HCT116 (cell line): ENCODE measurements at regions not wholly inside any gene's neighbourhood (a gene's known extent, or its start where the extent isn't known, plus 50 kb on each side); places are given as distances from the start of the nearest gene placed in this dataset.

Source experiments
- ATAC-seq: fragments of 200-7000 bp; cut with Tn5 transposase; 2 replicates; pipeline ENCODE4 v1.9.1; 2020; ENCODE audit warnings: mild to moderate bottlenecking, moderate library complexity
- BruUV-seq: library from RNA; stranded (reverse); fragments of 400-500 nt; replicated peaks from 2 replicates; lab custom pipeline; 2021; lab: Mats Ljungman, UMichigan
- CTCF ChIA-PET: fragments of 300-600 bp; sonication (Branson Sonifier 250); formaldehyde crosslinking; loops from one replicate; lab custom pipeline; 2021; ENCODE audit warnings: antibody characterized with exemption; lab: Charles Lee
- POLR2A ChIA-PET: fragments of 300-600, 350-600 bp; sonication (Branson Sonifier 250); formaldehyde crosslinking; loops from one replicate; lab custom pipeline; 2021; ENCODE audit warnings: antibody characterized with exemption; lab: Charles Lee
- RAD21 ChIA-PET, 2 experiments: fragments of 300-600 bp; sonication (Branson Sonifier 250); formaldehyde crosslinking; loops; one replicate each; lab custom pipeline; 2023; ENCODE audit warnings: low total read pairs in 2 of 2; ENCODE audit not compliant: uncharacterized antibody in 2 of 2, unreplicated experiment in 2 of 2, low non-redundant PET in 1 of 2; lab: Charles Lee
- DNase-seq: peaks from one replicate; pipeline ENCODE4 v3.0.0-alpha.2; 2010; ENCODE audit warnings: low read depth, low spot score
- H2AFZ ChIP-seq: fragments of 200-600 bp; shearing (Covaris generic), sonication (generic); 2 replicates; pipeline ENCODE4 v1.6.1; 2017; ENCODE audit warnings: low read depth, mixed run types, mixed read lengths, antibody characterized with exemption, low read length; ENCODE audit not compliant: poor library complexity, severe bottlenecking
- H3K27ac ChIP-seq: 2 replicates; pipeline ENCODE4 v1.5.1; 2012; ENCODE audit warnings: low read depth, low read length
- H3K27me3 ChIP-seq: fragments of 200-600 bp; sonication (generic); 2 replicates; pipeline ENCODE4 v1.6.1; 2016; ENCODE audit warnings: mixed run types, low read length, mixed read lengths; ENCODE audit not compliant: insufficient read depth
- H3K36me3 ChIP-seq, 2 experiments: fragments of 200-500 bp in 1 of 2; fragments of 200-600 bp in 1 of 2; sonication (Bioruptor generic) in 1 of 2; sonication (generic) in 1 of 2; 2 replicates each; pipeline versions ENCODE4 v1.5.1 to v1.6.1; 2014 to 2016; ENCODE audit warnings: low read length in 2 of 2, inconsistent platforms in 1 of 2, mixed read lengths in 1 of 2, mixed run types in 1 of 2; ENCODE audit not compliant: insufficient read depth in 2 of 2, control insufficient read depth in 1 of 2
- H3K4me1 ChIP-seq, 2 experiments: fragments of 200-600 bp in 1 of 2; sonication (generic) in 1 of 2; 2 replicates each; pipeline versions ENCODE4 v1.5.1 to v1.6.1; 2012 to 2017; ENCODE audit warnings: low read length in 2 of 2, inconsistent platforms in 1 of 2, mild to moderate bottlenecking in 1 of 2, mixed read lengths in 1 of 2, mixed run types in 1 of 2, moderate library complexity in 1 of 2; ENCODE audit not compliant: insufficient read depth in 2 of 2, control insufficient read depth in 1 of 2
- H3K4me2 ChIP-seq: fragments of 200-600 bp; sonication (generic); 2 replicates; pipeline ENCODE4 v1.6.1; 2017; ENCODE audit warnings: mixed run types, low read length, mixed read lengths
- H3K4me3 ChIP-seq, 2 experiments: fragments of 200-600 bp in 1 of 2; sonication (generic) in 1 of 2; replicated peaks in 1 of 2; 2 replicates each; pipeline ENCODE4 v1.5.1; 2011 to 2016; ENCODE audit warnings: low read length in 2 of 2, control low read depth in 1 of 2, low read depth in 1 of 2, mild to moderate bottlenecking in 1 of 2, mixed read lengths in 1 of 2, mixed run types in 1 of 2
- H3K79me2 ChIP-seq: fragments of 200-600 bp; sonication (generic); 2 replicates; pipeline ENCODE4 v1.6.1; 2017; ENCODE audit warnings: mild to moderate bottlenecking, mixed run types, low read length, moderate library complexity, mixed read lengths; ENCODE audit not compliant: insufficient read depth
- H3K9ac ChIP-seq: fragments of 200-600 bp; sonication (generic); 2 replicates; pipeline ENCODE4 v1.6.1; 2016; ENCODE audit warnings: low read length, mixed read lengths
- H3K9me2 ChIP-seq: fragments of 200-600 bp; sonication (generic), shearing (Covaris generic); 2 replicates; pipeline ENCODE4 v1.6.1; 2017; ENCODE audit warnings: mixed run types, mild to moderate bottlenecking, moderate library complexity; ENCODE audit not compliant: insufficient read depth
- H3K9me3 ChIP-seq, 2 experiments: fragments of 200-500 bp in 1 of 2; fragments of 200-600 bp in 1 of 2; sonication (Bioruptor generic) in 1 of 2; sonication (generic) in 1 of 2; 2 replicates each; pipeline ENCODE4 v1.6.1; 2014 to 2017; ENCODE audit warnings: low read length in 2 of 2, mixed read lengths in 2 of 2, inconsistent platforms in 1 of 2, low read depth in 1 of 2, mild to moderate bottlenecking in 1 of 2, mixed run types in 1 of 2, moderate library complexity in 1 of 2; ENCODE audit not compliant: control insufficient read depth in 1 of 2, insufficient read depth in 1 of 2
- H4K20me1 ChIP-seq: fragments of 200-600 bp; sonication (generic), shearing (Covaris generic); 2 replicates; pipeline ENCODE4 v1.6.1; 2017; ENCODE audit warnings: mixed run types, mild to moderate bottlenecking, moderate library complexity; ENCODE audit not compliant: insufficient read depth
- CEBPB ChIP-seq: IDR thresholded peaks from 2 replicates; pipeline ENCODE4 v1.6.1; 2012; ENCODE audit warnings: low read depth
- FOSL1 ChIP-seq: IDR thresholded peaks from 2 replicates; pipeline ENCODE4 v1.6.1; 2012; ENCODE audit warnings: low read depth
- RAD21 ChIP-seq: IDR thresholded peaks from 2 replicates; pipeline ENCODE4 v1.6.1; 2012; ENCODE audit warnings: low read depth, mild to moderate bottlenecking
- SIN3A ChIP-seq: IDR thresholded peaks from 2 replicates; pipeline ENCODE4 v1.6.1; 2012; ENCODE audit warnings: low read depth
- TCF7L2 ChIP-seq: IDR thresholded peaks from 2 replicates; pipeline ENCODE4 v1.7.0; 2011; ENCODE audit warnings: borderline replicate concordance, inconsistent platforms; ENCODE audit not compliant: insufficient read depth, insufficient read length; ENCODE audit errors: extremely low read depth
- ZFX ChIP-seq: fragments of 450-650 bp; IDR thresholded peaks from 2 replicates; pipeline ENCODE4 v1.6.1; 2017
- intact Hi-C: fragments of 100-400 bp; cut with micrococcal nuclease; formaldehyde crosslinking; loops from 2 replicates; pipeline ENCODE4 v1.10.0; 2022
- TF ChIP-seq, protein P1 (sequence below): IDR thresholded peaks from 2 replicates; pipeline ENCODE4 v1.6.1; 2012; ENCODE audit warnings: low read depth
- TF ChIP-seq, protein P2 (sequence below), 3 experiments: fragments of 200-600 bp in 1 of 3; sonication (generic) in 1 of 3; IDR thresholded peaks in 2 of 3; conservative IDR thresholded peaks in 1 of 3; 2 replicates each; pipeline ENCODE4 v1.5.1; 2012 to 2017; ENCODE audit warnings: low read depth in 2 of 3, low read length in 2 of 3, antibody characterized with exemption in 1 of 3, borderline replicate concordance in 1 of 3, control low read depth in 1 of 3, mild to moderate bottlenecking in 1 of 3, mixed read lengths in 1 of 3, mixed run types in 1 of 3, moderate library complexity in 1 of 3; ENCODE audit not compliant: insufficient read depth in 1 of 3
- TF ChIP-seq, protein P3 (sequence below): IDR thresholded peaks from 2 replicates; pipeline ENCODE4 v1.6.1; 2012
- TF ChIP-seq, protein P4 (sequence below): IDR thresholded peaks from 2 replicates; pipeline ENCODE4 v1.6.1; 2012
- TF ChIP-seq, protein P5 (sequence below): IDR thresholded peaks from 2 replicates; pipeline ENCODE4 v1.6.1; 2011; ENCODE audit warnings: mild to moderate bottlenecking, low read length, moderate library complexity; ENCODE audit not compliant: insufficient replicate concordance; ENCODE audit errors: extremely low read depth

DNA sequence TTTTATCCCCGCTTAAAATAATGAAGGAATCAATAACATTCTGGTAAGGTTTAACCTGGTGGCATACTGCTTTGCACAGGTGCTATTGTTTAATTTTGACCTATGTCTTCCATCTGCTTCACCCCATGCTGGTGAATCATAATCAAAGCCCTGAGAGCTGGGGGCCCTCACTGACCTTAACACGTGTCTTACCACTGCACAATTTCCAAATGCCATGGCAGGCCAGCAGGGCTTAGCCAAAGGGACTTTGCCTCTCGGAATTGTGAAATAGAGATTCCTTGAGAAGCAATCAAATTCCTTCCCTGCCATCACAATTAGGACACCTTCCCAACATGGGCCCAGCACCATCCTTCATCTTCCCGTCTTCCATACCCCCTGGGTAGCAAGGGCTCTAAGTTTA, 242.6 kb upstream of the THBS1 start:
- ChIA-PET RAD21 (no interaction called here), CTCF (no interaction called here), POLR2A (no interaction called here)
- Histone ChIP-seq H3K36me3 (no peaks in the 10 kb centered on the region), H3K4me1 (no peaks in the 10 kb centered on the region), H3K9ac (no peak overlapping the region), H3K9me2 (no peaks in the 10 kb centered on the region), H3K27ac (no peak overlapping the region), H3K9me3 (no peaks in the 10 kb centered on the region), H3K79me2 (no peaks in the 10 kb centered on the region), H2AFZ (no peak overlapping the region), H4K20me1 (no peaks in the 10 kb centered on the region), H3K4me3 (no peak overlapping the region), H3K27me3 (no peaks in the 10 kb centered on the region), H3K4me2 (no peak overlapping the region)
- intact Hi-C loops: no loop called here
- ATAC-seq: no peak
- DNase-seq: no peak
- TF ChIP-seq RAD21: no peak
- no TSS peak for BruUV-seq

DNA sequence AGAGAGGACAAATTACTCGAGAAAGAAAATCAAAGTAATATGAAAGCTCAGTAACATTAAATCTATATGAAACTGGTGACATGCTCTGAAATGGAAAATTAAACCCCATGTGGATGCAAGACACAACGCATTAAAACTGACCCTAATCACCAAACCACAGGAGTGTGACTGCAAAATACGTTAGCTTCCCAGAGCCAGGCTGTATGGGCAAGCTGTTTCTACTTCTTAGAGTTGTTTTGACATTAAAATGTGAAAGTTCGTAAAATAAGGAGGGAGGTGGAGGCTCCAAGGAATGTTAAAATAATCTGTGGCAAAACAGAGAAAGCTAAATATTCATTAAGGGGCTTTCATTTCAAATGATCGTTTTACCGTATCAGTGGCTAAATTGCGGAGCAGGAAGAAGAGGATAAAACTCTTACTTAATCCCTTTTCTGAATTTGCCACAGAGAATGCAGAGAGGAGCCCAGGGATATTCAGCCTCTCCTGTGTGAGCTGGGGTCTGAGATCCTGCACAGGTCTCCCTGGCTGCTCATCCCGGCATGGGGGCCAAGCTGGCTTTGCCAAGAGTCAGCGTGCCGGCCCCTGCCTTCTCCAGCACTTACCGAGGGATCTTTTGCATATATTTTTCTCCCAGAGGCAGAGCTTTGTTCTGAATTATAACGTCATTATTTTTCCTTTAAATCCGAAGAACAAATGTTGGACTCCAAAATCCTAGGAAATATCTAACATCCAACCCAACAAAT, 239.8 kb upstream of the THBS1 start:
- ATAC-seq (no peak), DNase-seq (no peak)
- Histone ChIP-seq H3K27me3 (no peaks in the 10 kb centered on the region), H3K4me1 (no peaks in the 10 kb centered on the region), H3K9ac (no peak overlapping the region), H3K36me3 (no peaks in the 10 kb centered on the region), H3K4me2 (no peak overlapping the region), H3K9me2 (no peaks in the 10 kb centered on the region), H3K4me3 (no peak overlapping the region), H4K20me1 (no peaks in the 10 kb centered on the region), H3K27ac (no peak overlapping the region), H3K79me2 (no peaks in the 10 kb centered on the region), H2AFZ (no peak overlapping the region), H3K9me3 (no peaks in the 10 kb centered on the region)
- ChIA-PET POLR2A (no interaction called here), RAD21 (no interaction called here), CTCF (no interaction called here)
- no TSS peak for BruUV-seq
- intact Hi-C loops: no loop called here
- TF ChIP-seq TCF7L2: no peak
- TF ChIP-seq ZFX: no peak
- TF ChIP-seq, protein P1, sequence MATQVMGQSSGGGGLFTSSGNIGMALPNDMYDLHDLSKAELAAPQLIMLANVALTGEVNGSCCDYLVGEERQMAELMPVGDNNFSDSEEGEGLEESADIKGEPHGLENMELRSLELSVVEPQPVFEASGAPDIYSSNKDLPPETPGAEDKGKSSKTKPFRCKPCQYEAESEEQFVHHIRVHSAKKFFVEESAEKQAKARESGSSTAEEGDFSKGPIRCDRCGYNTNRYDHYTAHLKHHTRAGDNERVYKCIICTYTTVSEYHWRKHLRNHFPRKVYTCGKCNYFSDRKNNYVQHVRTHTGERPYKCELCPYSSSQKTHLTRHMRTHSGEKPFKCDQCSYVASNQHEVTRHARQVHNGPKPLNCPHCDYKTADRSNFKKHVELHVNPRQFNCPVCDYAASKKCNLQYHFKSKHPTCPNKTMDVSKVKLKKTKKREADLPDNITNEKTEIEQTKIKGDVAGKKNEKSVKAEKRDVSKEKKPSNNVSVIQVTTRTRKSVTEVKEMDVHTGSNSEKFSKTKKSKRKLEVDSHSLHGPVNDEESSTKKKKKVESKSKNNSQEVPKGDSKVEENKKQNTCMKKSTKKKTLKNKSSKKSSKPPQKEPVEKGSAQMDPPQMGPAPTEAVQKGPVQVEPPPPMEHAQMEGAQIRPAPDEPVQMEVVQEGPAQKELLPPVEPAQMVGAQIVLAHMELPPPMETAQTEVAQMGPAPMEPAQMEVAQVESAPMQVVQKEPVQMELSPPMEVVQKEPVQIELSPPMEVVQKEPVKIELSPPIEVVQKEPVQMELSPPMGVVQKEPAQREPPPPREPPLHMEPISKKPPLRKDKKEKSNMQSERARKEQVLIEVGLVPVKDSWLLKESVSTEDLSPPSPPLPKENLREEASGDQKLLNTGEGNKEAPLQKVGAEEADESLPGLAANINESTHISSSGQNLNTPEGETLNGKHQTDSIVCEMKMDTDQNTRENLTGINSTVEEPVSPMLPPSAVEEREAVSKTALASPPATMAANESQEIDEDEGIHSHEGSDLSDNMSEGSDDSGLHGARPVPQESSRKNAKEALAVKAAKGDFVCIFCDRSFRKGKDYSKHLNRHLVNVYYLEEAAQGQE: no peak
- TF ChIP-seq, protein P2, sequence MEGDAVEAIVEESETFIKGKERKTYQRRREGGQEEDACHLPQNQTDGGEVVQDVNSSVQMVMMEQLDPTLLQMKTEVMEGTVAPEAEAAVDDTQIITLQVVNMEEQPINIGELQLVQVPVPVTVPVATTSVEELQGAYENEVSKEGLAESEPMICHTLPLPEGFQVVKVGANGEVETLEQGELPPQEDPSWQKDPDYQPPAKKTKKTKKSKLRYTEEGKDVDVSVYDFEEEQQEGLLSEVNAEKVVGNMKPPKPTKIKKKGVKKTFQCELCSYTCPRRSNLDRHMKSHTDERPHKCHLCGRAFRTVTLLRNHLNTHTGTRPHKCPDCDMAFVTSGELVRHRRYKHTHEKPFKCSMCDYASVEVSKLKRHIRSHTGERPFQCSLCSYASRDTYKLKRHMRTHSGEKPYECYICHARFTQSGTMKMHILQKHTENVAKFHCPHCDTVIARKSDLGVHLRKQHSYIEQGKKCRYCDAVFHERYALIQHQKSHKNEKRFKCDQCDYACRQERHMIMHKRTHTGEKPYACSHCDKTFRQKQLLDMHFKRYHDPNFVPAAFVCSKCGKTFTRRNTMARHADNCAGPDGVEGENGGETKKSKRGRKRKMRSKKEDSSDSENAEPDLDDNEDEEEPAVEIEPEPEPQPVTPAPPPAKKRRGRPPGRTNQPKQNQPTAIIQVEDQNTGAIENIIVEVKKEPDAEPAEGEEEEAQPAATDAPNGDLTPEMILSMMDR (IDR thresholded peaks at IDR 0.05 in 2 of 3, conservative IDR thresholded peaks at IDR 0.05 in 1 of 3; ENCODE audit: borderline replicate concordance in 1 of 3, insufficient read depth in 1 of 3, low read depth in 2 of 3, low read length in 2 of 3): no peak
- no peak for TF ChIP-seq CEBPB
- TF ChIP-seq, protein P3, sequence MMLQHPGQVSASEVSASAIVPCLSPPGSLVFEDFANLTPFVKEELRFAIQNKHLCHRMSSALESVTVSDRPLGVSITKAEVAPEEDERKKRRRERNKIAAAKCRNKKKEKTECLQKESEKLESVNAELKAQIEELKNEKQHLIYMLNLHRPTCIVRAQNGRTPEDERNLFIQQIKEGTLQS: no peak
- TF ChIP-seq, protein P4, sequence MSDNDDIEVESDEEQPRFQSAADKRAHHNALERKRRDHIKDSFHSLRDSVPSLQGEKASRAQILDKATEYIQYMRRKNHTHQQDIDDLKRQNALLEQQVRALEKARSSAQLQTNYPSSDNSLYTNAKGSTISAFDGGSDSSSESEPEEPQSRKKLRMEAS: no peak
- no peak for TF ChIP-seq SIN3A
- TF ChIP-seq, protein P5, sequence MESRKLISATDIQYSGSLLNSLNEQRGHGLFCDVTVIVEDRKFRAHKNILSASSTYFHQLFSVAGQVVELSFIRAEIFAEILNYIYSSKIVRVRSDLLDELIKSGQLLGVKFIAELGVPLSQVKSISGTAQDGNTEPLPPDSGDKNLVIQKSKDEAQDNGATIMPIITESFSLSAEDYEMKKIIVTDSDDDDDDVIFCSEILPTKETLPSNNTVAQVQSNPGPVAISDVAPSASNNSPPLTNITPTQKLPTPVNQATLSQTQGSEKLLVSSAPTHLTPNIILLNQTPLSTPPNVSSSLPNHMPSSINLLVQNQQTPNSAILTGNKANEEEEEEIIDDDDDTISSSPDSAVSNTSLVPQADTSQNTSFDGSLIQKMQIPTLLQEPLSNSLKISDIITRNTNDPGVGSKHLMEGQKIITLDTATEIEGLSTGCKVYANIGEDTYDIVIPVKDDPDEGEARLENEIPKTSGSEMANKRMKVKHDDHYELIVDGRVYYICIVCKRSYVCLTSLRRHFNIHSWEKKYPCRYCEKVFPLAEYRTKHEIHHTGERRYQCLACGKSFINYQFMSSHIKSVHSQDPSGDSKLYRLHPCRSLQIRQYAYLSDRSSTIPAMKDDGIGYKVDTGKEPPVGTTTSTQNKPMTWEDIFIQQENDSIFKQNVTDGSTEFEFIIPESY: no peak
- no peak for TF ChIP-seq FOSL1
